AG04449 (cell line): ENCODE measurements at regions not wholly inside any gene's neighbourhood (a gene's known extent, or its start where the extent isn't known, plus 50 kb on each side); places are given as distances from the start of the nearest gene placed in this dataset.

Experiments used
- CTCF ChIA-PET: fragments of 350-600 bp; formaldehyde crosslinking; extraction: SDS; loops from one replicate; lab custom pipeline; 2021; ENCODE audit warnings: antibody characterized with exemption; lab: Yijun Ruan, JAX
- POLR2A ChIA-PET: fragments of 400-600, 350-600 bp; formaldehyde crosslinking; extraction: SDS; loops from one replicate; lab custom pipeline; 2020; ENCODE audit warnings: antibody characterized with exemption, inconsistent platforms; lab: Yijun Ruan, JAX
- DNase-seq: peaks from one replicate; pipeline ENCODE4 v3.0.0-alpha.2; 2010; ENCODE audit warnings: low read depth, low spot score
- H3K4me3 ChIP-seq: 2 replicates; pipeline ENCODE4 v1.5.1; 2011; ENCODE audit warnings: low read depth, mild to moderate bottlenecking, control low read depth, low read length
- TF ChIP-seq, protein P1 (sequence below): IDR thresholded peaks from one replicate; pipeline ENCODE4 v1.5.1; 2011; ENCODE audit warnings: mild to moderate bottlenecking, moderate library complexity, low read length, control low read depth, inconsistent platforms; ENCODE audit not compliant: insufficient read depth; ENCODE audit errors: missing control alignments

DNA sequence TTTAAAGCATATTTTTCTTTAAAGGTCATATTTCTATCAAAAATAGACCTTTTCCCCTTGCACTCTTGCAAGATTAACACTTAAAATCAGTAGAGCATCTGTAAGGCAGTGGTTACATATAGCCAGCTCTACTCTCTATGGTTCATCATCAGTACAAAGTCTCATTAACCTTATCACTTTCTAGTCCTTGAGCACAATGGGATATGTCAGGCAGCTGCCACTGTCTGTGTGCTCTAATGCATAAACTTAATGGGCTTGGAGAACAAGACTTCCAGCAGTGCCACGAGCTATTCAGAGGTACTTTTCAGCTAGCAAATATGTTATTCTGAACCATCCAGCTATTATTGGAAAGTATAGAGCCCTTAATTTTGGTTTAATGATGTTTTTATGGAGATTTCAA lies 393.7 kb downstream of the GASK1B start:
- ChIA-PET POLR2A (no interaction called here), CTCF (no interaction called here)
- no peak overlapping the region for H3K4me3 ChIP-seq
- DNase-seq, result no peak
- TF ChIP-seq, protein P1, sequence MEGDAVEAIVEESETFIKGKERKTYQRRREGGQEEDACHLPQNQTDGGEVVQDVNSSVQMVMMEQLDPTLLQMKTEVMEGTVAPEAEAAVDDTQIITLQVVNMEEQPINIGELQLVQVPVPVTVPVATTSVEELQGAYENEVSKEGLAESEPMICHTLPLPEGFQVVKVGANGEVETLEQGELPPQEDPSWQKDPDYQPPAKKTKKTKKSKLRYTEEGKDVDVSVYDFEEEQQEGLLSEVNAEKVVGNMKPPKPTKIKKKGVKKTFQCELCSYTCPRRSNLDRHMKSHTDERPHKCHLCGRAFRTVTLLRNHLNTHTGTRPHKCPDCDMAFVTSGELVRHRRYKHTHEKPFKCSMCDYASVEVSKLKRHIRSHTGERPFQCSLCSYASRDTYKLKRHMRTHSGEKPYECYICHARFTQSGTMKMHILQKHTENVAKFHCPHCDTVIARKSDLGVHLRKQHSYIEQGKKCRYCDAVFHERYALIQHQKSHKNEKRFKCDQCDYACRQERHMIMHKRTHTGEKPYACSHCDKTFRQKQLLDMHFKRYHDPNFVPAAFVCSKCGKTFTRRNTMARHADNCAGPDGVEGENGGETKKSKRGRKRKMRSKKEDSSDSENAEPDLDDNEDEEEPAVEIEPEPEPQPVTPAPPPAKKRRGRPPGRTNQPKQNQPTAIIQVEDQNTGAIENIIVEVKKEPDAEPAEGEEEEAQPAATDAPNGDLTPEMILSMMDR, result no peak

DNA sequence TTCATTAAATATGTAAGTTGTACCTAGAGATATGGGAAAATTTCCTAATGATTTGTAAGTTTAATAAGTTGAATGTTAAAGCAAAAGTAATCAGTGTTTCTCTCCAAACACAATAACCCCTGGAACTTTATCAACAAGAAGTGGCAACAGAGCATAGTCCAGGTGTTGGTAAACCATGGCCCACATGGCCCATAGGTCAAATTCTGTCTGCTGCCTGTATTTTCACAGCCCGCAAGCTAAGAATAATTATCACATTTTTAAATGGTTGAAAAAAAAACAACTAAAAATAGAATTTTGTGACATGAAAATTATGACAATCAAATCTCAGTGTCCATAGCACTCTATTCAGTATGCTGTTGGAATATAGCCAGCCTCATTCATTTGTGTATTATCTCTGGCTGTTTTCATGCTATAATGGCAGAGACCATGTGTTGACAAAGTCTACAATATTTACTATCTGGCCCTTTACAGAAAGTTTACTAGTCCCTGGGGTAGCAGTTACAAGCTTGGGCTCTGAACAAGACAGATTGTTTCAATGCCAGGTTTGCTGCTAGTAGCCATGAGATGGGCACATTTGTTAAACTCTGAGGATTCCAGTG lies 395.8 kb downstream of the GASK1B start:
- POLR2A ChIA-PET, result no interaction called here
- DNase-seq, result no peak
- CTCF ChIA-PET, result no interaction called here
- TF ChIP-seq, protein P1, result no peak
- no peak overlapping the region for H3K4me3 ChIP-seq

DNA sequence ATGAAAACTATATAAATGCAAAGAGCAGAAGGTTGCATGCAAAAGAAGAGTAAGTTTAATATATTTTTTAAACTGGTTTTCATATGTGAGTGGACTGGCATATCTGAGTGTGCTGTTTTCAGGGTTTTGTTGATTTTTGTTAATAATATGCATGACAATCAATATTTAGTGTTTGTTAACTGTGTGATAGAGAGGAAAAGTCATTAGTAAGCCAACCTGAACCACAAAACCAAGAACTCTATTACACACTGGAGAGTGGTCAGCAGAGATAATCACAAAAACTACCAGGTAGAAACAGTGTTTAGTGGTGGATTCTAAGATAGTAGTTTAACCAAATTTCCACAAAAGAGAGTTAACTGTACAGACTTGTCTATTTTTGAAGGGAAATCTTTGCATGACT lies 396.9 kb downstream of the GASK1B start:
- H3K4me3 ChIP-seq, result no peak overlapping the region
- TF ChIP-seq, protein P1, result no peak
- POLR2A ChIA-PET, result no interaction called here
- no peak for DNase-seq
- CTCF ChIA-PET, result no interaction called here

DNA sequence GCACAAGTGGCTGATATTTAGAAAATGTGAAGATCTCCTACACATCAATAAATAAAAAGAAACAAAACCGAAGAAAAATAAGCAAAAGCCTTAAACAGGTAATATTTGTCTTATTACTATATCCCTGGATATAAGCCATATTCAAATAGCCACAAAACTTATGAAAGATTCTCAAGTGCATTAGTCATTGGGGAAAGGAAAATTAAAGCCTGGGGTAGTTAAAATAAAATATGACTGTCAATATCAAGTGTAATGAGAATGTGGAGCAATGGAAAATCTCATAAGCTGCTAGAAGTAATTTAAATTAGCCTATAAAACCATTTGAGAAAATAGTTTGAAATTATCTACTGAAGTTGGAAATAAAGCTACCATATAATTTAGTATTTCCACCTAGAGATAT lies 399.9 kb downstream of the GASK1B start:
- POLR2A ChIA-PET, result no interaction called here
- H3K4me3 ChIP-seq, result no peak overlapping the region
- TF ChIP-seq, protein P1, result no peak
- CTCF ChIA-PET, result no interaction called here
- no peak for DNase-seq

DNA sequence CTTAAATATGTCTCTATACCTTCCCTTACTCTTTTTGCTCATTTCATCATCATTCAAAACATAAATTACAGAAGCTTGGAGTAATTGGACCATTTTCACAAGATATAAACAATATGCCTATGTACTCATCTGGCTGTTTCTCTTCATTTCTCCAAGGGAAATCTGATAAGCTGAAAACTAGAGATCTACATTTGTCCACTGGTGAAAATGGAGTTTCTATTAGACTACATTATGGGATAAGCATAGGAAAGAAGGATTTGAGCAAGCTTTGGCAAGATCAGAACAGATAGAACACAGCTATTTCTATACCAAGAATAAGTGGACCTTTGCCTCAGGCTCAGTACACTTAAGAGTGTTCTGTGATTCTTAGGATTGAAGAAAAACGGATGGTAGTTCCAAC lies 404.4 kb downstream of the GASK1B start:
- POLR2A ChIA-PET, result no interaction called here
- CTCF ChIA-PET, result no interaction called here
- TF ChIP-seq, protein P1, result no peak
- no peak overlapping the region for H3K4me3 ChIP-seq
- no peak for DNase-seq

DNA sequence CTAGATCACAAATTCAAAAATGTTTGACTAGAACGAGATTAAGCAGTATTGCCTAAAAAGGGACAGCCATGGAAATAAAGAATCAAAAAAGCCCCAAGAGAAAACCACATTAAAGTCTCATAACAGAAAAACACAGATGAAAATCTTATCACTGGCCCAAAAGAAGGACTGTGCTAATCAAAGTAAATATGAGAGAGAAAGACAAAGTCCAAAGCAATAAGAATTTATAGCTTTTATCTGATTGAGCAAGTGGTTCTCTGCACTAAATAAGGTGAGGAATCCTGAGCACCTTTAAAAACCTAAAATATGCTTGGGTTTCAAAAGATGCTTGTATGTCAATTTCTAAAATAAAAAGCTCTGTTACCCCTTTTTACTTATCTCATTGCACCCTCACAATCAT lies 409.3 kb downstream of the GASK1B start:
- DNase-seq, result no peak
- TF ChIP-seq, protein P1, result no peak
- no peak overlapping the region for H3K4me3 ChIP-seq
- ChIA-PET CTCF (no interaction called here), POLR2A (no interaction called here)
